NCI-H510A (cell line): ENCODE measurements at regions not wholly inside any gene's neighbourhood (a gene's known extent, or its start where the extent isn't known, plus 50 kb on each side); places are given as distances from the start of the nearest gene placed in this dataset.
"Not testable (repeated sequence)": the region's sequence is repeated elsewhere in the genome, so short reads cannot be mapped to it uniquely, and the experiment has no call there.

ENCODE experiments used
- DNase-seq: peaks from one replicate; lab custom pipeline; 2025; lab: John Stamatoyannopoulos, UW

GRCh38 chr5:122669709-122670108, 105.2 kb upstream of the SNX2 start:
- not testable (repeated sequence) for DNase-seq

- no peak for DNase-seq
Measured at GRCh38 chr5:122673343-122673742, 101.5 kb upstream of the SNX2 start.

- no peak for DNase-seq
Measured at GRCh38 chr5:122674385-122674784, 100.5 kb upstream of the SNX2 start.

- no peak for DNase-seq
Measured at GRCh38 chr5:122680623-122681350, 94.1 kb upstream of the SNX2 start.

GRCh38 chr5:122683631-122684030, 91.2 kb upstream of the SNX2 start:
- DNase-seq = no peak

- no peak for DNase-seq
Measured at GRCh38 chr5:122690266-122690665, 84.6 kb upstream of the SNX2 start.

- no peak for DNase-seq
Measured at GRCh38 chr5:122691931-122692330, 82.9 kb upstream of the SNX2 start.

- DNase-seq = no peak
Measured at GRCh38 chr5:122693963-122694362, 80.9 kb upstream of the SNX2 start.

GRCh38 chr5:122694884-122695283, 80.0 kb upstream of the SNX2 start:
- no peak for DNase-seq

GRCh38 chr5:122696735-122697134, 78.1 kb upstream of the SNX2 start:
- DNase-seq = not testable (repeated sequence)

GRCh38 chr5:122697191-122697590, 77.7 kb upstream of the SNX2 start:
- DNase-seq = no peak

GRCh38 chr5:122699201-122699600, 75.7 kb upstream of the SNX2 start:
- DNase-seq = no peak

- DNase-seq = no peak
Measured at GRCh38 chr5:122701640-122702523, 73.0 kb upstream of the SNX2 start.

- DNase-seq = no peak
Measured at GRCh38 chr5:122702524-122702875, 72.4 kb upstream of the SNX2 start.

- DNase-seq = no peak
Measured at GRCh38 chr5:122703203-122703602, 71.7 kb upstream of the SNX2 start.

GRCh38 chr5:122704247-122705036, 70.4 kb upstream of the SNX2 start:
- no peak for DNase-seq

GRCh38 chr5:122705851-122706250, 69.0 kb upstream of the SNX2 start:
- no peak for DNase-seq

GRCh38 chr5:122707796-122708195, 67.1 kb upstream of the SNX2 start:
- DNase-seq = no peak

- DNase-seq = no peak
Measured at GRCh38 chr5:122713041-122713440, 61.8 kb upstream of the SNX2 start.

- no peak for DNase-seq
Measured at GRCh38 chr5:122715095-122715494, 59.8 kb upstream of the SNX2 start.

GRCh38 chr5:122718611-122719010, 56.3 kb upstream of the SNX2 start:
- DNase-seq = no peak

GRCh38 chr5:122719991-122720746, 54.7 kb upstream of the SNX2 start:
- DNase-seq = no peak
